GM12878 (cell line): ENCODE measurements at regions not wholly inside any gene's neighbourhood (a gene's known extent, or its start where the extent isn't known, plus 50 kb on each side); places are given as distances from the start of the nearest gene placed in this dataset.

Source experiments
- CHD2 ChIP-seq: IDR thresholded peaks from 2 replicates; pipeline ENCODE4 v1.6.1; 2011; ENCODE audit warnings: low read depth, low read length, improper control_type of control experiment, borderline replicate concordance
- CREB1 ChIP-seq: IDR thresholded peaks from 2 replicates; pipeline ENCODE4 v1.6.1; 2012; ENCODE audit warnings: low read depth, mild to moderate bottlenecking, inconsistent platforms
- KAT2A ChIP-seq: conservative IDR thresholded peaks from 2 replicates; pipeline ENCODE4 v1.6.1; 2011; ENCODE audit warnings: low read depth, low read length; ENCODE audit not compliant: control insufficient read depth
- MEF2B ChIP-seq: fragments of 450-650 bp; IDR thresholded peaks from 2 replicates; pipeline ENCODE4 v1.6.1; 2018; ENCODE audit warnings: mild to moderate bottlenecking, moderate library complexity; ENCODE audit not compliant: partially characterized antibody, poor library complexity, severe bottlenecking
- SUPT20H ChIP-seq: IDR thresholded peaks from 2 replicates; pipeline ENCODE4 v1.6.1; 2011; ENCODE audit warnings: low read depth, mild to moderate bottlenecking, low read length, moderate library complexity, borderline replicate concordance; ENCODE audit not compliant: control insufficient read depth
- TF ChIP-seq, protein P1 (sequence below): IDR thresholded peaks from 2 replicates; pipeline ENCODE4 v1.6.1; 2012; ENCODE audit warnings: mild to moderate bottlenecking, low read depth, low read length
- TF ChIP-seq, protein P2 (sequence below): fragments of 450-650 bp; IDR thresholded peaks from 2 replicates; pipeline ENCODE4 v1.6.1; 2017; ENCODE audit warnings: mild to moderate bottlenecking, moderate library complexity
- TF ChIP-seq, protein P3 (sequence below): fragments of 450-650 bp; conservative IDR thresholded peaks from 2 replicates; pipeline ENCODE4 v1.6.1; 2017; ENCODE audit warnings: mild to moderate bottlenecking, moderate library complexity

DNA sequence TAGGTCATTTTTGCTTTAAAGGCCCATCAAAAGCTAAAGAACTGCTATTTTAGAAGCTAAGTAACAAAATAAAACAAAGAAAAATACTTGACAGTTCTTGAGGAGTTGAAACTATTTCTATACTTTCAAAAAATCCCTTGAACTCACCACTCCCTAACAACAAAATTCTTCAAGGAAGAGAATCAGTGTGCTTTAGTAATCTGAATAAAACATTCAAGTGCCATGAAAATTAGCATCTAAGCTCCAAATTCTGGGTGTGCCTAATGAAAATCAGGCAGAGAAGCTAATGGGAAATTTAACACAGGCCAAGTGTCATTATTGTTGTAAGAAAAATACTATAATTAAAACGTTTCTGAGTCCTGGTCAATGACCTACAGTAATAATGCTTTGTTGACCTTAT is 456.3 kb downstream of the ZEB2 start (continued):
- TF ChIP-seq, protein P1, sequence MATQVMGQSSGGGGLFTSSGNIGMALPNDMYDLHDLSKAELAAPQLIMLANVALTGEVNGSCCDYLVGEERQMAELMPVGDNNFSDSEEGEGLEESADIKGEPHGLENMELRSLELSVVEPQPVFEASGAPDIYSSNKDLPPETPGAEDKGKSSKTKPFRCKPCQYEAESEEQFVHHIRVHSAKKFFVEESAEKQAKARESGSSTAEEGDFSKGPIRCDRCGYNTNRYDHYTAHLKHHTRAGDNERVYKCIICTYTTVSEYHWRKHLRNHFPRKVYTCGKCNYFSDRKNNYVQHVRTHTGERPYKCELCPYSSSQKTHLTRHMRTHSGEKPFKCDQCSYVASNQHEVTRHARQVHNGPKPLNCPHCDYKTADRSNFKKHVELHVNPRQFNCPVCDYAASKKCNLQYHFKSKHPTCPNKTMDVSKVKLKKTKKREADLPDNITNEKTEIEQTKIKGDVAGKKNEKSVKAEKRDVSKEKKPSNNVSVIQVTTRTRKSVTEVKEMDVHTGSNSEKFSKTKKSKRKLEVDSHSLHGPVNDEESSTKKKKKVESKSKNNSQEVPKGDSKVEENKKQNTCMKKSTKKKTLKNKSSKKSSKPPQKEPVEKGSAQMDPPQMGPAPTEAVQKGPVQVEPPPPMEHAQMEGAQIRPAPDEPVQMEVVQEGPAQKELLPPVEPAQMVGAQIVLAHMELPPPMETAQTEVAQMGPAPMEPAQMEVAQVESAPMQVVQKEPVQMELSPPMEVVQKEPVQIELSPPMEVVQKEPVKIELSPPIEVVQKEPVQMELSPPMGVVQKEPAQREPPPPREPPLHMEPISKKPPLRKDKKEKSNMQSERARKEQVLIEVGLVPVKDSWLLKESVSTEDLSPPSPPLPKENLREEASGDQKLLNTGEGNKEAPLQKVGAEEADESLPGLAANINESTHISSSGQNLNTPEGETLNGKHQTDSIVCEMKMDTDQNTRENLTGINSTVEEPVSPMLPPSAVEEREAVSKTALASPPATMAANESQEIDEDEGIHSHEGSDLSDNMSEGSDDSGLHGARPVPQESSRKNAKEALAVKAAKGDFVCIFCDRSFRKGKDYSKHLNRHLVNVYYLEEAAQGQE: no peak
- TF ChIP-seq SUPT20H: no peak
- TF ChIP-seq CHD2: no peak
- TF ChIP-seq KAT2A: no peak
- no peak for TF ChIP-seq CREB1
- no peak for TF ChIP-seq MEF2B
- TF ChIP-seq, protein P2, sequence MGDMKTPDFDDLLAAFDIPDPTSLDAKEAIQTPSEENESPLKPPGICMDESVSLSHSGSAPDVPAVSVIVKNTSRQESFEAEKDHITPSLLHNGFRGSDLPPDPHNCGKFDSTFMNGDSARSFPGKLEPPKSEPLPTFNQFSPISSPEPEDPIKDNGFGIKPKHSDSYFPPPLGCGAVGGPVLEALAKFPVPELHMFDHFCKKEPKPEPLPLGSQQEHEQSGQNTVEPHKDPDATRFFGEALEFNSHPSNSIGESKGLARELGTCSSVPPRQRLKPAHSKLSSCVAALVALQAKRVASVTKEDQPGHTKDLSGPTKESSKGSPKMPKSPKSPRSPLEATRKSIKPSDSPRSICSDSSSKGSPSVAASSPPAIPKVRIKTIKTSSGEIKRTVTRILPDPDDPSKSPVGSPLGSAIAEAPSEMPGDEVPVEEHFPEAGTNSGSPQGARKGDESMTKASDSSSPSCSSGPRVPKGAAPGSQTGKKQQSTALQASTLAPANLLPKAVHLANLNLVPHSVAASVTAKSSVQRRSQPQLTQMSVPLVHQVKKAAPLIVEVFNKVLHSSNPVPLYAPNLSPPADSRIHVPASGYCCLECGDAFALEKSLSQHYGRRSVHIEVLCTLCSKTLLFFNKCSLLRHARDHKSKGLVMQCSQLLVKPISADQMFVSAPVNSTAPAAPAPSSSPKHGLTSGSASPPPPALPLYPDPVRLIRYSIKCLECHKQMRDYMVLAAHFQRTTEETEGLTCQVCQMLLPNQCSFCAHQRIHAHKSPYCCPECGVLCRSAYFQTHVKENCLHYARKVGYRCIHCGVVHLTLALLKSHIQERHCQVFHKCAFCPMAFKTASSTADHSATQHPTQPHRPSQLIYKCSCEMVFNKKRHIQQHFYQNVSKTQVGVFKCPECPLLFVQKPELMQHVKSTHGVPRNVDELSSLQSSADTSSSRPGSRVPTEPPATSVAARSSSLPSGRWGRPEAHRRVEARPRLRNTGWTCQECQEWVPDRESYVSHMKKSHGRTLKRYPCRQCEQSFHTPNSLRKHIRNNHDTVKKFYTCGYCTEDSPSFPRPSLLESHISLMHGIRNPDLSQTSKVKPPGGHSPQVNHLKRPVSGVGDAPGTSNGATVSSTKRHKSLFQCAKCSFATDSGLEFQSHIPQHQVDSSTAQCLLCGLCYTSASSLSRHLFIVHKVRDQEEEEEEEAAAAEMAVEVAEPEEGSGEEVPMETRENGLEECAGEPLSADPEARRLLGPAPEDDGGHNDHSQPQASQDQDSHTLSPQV: no peak
- TF ChIP-seq, protein P3, sequence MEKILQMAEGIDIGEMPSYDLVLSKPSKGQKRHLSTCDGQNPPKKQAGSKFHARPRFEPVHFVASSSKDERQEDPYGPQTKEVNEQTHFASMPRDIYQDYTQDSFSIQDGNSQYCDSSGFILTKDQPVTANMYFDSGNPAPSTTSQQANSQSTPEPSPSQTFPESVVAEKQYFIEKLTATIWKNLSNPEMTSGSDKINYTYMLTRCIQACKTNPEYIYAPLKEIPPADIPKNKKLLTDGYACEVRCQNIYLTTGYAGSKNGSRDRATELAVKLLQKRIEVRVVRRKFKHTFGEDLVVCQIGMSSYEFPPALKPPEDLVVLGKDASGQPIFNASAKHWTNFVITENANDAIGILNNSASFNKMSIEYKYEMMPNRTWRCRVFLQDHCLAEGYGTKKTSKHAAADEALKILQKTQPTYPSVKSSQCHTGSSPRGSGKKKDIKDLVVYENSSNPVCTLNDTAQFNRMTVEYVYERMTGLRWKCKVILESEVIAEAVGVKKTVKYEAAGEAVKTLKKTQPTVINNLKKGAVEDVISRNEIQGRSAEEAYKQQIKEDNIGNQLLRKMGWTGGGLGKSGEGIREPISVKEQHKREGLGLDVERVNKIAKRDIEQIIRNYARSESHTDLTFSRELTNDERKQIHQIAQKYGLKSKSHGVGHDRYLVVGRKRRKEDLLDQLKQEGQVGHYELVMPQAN: no peak
